ENCODE measurements at regions not wholly inside any gene's neighbourhood (a gene's known extent, or its start where the extent isn't known, plus 50 kb on each side); places are given as distances from the start of the nearest gene placed in this dataset.

GRCh38 chr2:43123981-43124686 lies 102.3 kb downstream of the ZFP36L2 start:
- no peak for DNase-seq
- Histone ChIP-seq H3K4me2 (ENCODE audit: low read depth, low read length, poor library complexity, severe bottlenecking) (no peak overlapping the region), H3K27me3 (ENCODE audit: low read length) (no peaks in the 10 kb centered on the region; the same call in 1 of the 2 replicates), H3K9ac (ENCODE audit: low read length) (no peak overlapping the region), H3K4me3 (ENCODE audit: low read length) (no peak overlapping the region), H4K20me1 (ENCODE audit: insufficient read depth, low read depth, low read length) (no peaks in the 10 kb centered on the region), H3K9me3 (ENCODE audit: low read length) (peaks cover 6% of the 10 kb centered on the region), H3K36me3 (ENCODE audit: insufficient read depth, low read length) (peaks cover 3% of the 10 kb centered on the region; the same call in 1 of the 2 replicates), H2AFZ (ENCODE audit: low read length) (no peak overlapping the region), H3K79me2 (ENCODE audit: low read length) (no peaks in the 10 kb centered on the region), H3K27ac (ENCODE audit: low read length) (no peak overlapping the region), H3K9me2 (replicated peaks; ENCODE audit: insufficient read depth, low read length) (no peaks in the 10 kb centered on the region), H3K4me1 (ENCODE audit: low read length) (peaks cover 3% of the 10 kb centered on the region; the same call in 1 of the 2 replicates)

- Histone ChIP-seq H2AFZ (ENCODE audit: low read length) (no peak overlapping the region), H3K36me3 (ENCODE audit: insufficient read depth, low read length) (peaks cover 3% of the 10 kb centered on the region; the same call in 1 of the 2 replicates), H3K4me2 (ENCODE audit: low read depth, low read length, poor library complexity, severe bottlenecking) (no peak overlapping the region), H3K4me1 (ENCODE audit: low read length) (peaks cover 3% of the 10 kb centered on the region; the same call in 1 of the 2 replicates), H4K20me1 (ENCODE audit: insufficient read depth, low read depth, low read length) (no peaks in the 10 kb centered on the region), H3K27me3 (ENCODE audit: low read length) (peaks cover 6% of the 10 kb centered on the region; the same call in 1 of the 2 replicates), H3K9me3 (ENCODE audit: low read length) (peaks cover 12% of the 10 kb centered on the region), H3K27ac (ENCODE audit: low read length) (no peak overlapping the region), H3K4me3 (ENCODE audit: low read length) (no peak overlapping the region), H3K9ac (ENCODE audit: low read length) (no peak overlapping the region), H3K9me2 (replicated peaks; ENCODE audit: insufficient read depth, low read length) (no peaks in the 10 kb centered on the region), H3K79me2 (ENCODE audit: low read length) (no peaks in the 10 kb centered on the region)
- no peak for DNase-seq
These were observed 102.9 kb downstream of the ZFP36L2 start for GRCh38 chr2:43123486-43123885.

DNA sequence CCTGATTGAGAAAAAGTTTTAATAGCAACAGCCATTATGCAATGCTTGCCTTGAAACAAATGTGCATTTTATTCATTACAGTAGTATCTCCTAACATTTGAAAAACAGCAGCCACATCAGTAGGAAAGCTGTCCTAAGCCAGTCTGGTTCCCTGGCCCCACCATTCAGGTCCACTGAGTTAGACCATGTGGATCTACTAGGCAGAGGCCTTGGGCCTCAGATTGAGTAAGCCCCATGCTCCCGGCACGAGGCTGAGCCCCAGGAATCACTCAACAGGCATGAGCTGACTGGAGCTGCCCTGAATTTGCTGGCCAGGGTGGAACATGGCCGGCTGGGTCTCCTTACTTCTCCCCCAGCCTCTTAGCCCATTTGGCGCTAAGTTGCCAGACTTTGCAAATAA lies 103.4 kb downstream of the ZFP36L2 start:
- H3K4me2 ChIP-seq (ENCODE audit: low read depth, low read length, poor library complexity, severe bottlenecking): no peak overlapping the region
- no peaks in the 10 kb centered on the region for H3K79me2 ChIP-seq (ENCODE audit: low read length)
- no peaks in the 10 kb centered on the region for H4K20me1 ChIP-seq (ENCODE audit: insufficient read depth, low read depth, low read length)
- H3K9me3 ChIP-seq (ENCODE audit: low read length): peaks cover 14% of the 10 kb centered on the region
- H3K27me3 ChIP-seq (ENCODE audit: low read length): peaks cover 9% of the 10 kb centered on the region; the same call in 1 of the 2 replicates
- no peak overlapping the region for H2AFZ ChIP-seq (ENCODE audit: low read length)
- peaks cover 3% of the 10 kb centered on the region; the same call in 1 of the 2 replicates for H3K36me3 ChIP-seq (ENCODE audit: insufficient read depth, low read length)
- no peak overlapping the region for H3K4me3 ChIP-seq (ENCODE audit: low read length)
- peaks cover 3% of the 10 kb centered on the region; the same call in 1 of the 2 replicates for H3K4me1 ChIP-seq (ENCODE audit: low read length)
- no peak overlapping the region for H3K27ac ChIP-seq (ENCODE audit: low read length)
- no peak for DNase-seq
- no peak overlapping the region for H3K9ac ChIP-seq (ENCODE audit: low read length)
- no peaks in the 10 kb centered on the region for H3K9me2 ChIP-seq (replicated peaks; ENCODE audit: insufficient read depth, low read length)

- no peak for DNase-seq
- H3K27ac ChIP-seq (ENCODE audit: low read length): no peak overlapping the region
- H3K27me3 ChIP-seq (ENCODE audit: low read length): peaks cover 9% of the 10 kb centered on the region; the same call in 1 of the 2 replicates
These were observed 104.7 kb downstream of the ZFP36L2 start for GRCh38 chr2:43121580-43122314.

GRCh38 chr2:43119303-43119702 lies 107.1 kb downstream of the ZFP36L2 start:
- H3K4me2 ChIP-seq (ENCODE audit: low read depth, low read length, poor library complexity, severe bottlenecking): no peak overlapping the region

More at GRCh38 chr2:43121580-43122314, 104.7 kb downstream of the ZFP36L2 start:
- H3K4me3 ChIP-seq (ENCODE audit: low read length): no peak overlapping the region
- H4K20me1 ChIP-seq (ENCODE audit: insufficient read depth, low read depth, low read length): no peaks in the 10 kb centered on the region
- H3K9me3 ChIP-seq (ENCODE audit: low read length): peaks cover 14% of the 10 kb centered on the region
- peaks cover 3% of the 10 kb centered on the region; the same call in 1 of the 2 replicates for H3K36me3 ChIP-seq (ENCODE audit: insufficient read depth, low read length)
- no peak overlapping the region for H3K9ac ChIP-seq (ENCODE audit: low read length)
- H3K4me1 ChIP-seq (ENCODE audit: low read length): peaks cover 3% of the 10 kb centered on the region; the same call in 1 of the 2 replicates
- no peak overlapping the region for H3K4me2 ChIP-seq (ENCODE audit: low read depth, low read length, poor library complexity, severe bottlenecking)
- no peaks in the 10 kb centered on the region for H3K79me2 ChIP-seq (ENCODE audit: low read length)
- no peak overlapping the region for H2AFZ ChIP-seq (ENCODE audit: low read length)
- H3K9me2 ChIP-seq (replicated peaks; ENCODE audit: insufficient read depth, low read length): no peaks in the 10 kb centered on the region

GRCh38 chr2:43117521-43118143 lies 108.8 kb downstream of the ZFP36L2 start:
- H3K36me3 ChIP-seq (ENCODE audit: insufficient read depth, low read length): peaks cover 3% of the 10 kb centered on the region; the same call in 1 of the 2 replicates
- no peaks in the 10 kb centered on the region for H4K20me1 ChIP-seq (ENCODE audit: insufficient read depth, low read depth, low read length)
- DNase-seq: no peak
- H3K27ac ChIP-seq (ENCODE audit: low read length): no peak overlapping the region
- H3K4me3 ChIP-seq (ENCODE audit: low read length): no peak overlapping the region
- no peak overlapping the region for H3K9ac ChIP-seq (ENCODE audit: low read length)
- H3K27me3 ChIP-seq (ENCODE audit: low read length): peaks cover 9% of the 10 kb centered on the region; the same call in 1 of the 2 replicates
- no peaks in the 10 kb centered on the region for H3K9me2 ChIP-seq (replicated peaks; ENCODE audit: insufficient read depth, low read length)
- H3K4me1 ChIP-seq (ENCODE audit: low read length): no peaks in the 10 kb centered on the region
- H3K9me3 ChIP-seq (ENCODE audit: low read length): peaks cover 14% of the 10 kb centered on the region
- H3K4me2 ChIP-seq (ENCODE audit: low read depth, low read length, poor library complexity, severe bottlenecking): no peak overlapping the region
- no peak overlapping the region for H2AFZ ChIP-seq (ENCODE audit: low read length)
- H3K79me2 ChIP-seq (ENCODE audit: low read length): no peaks in the 10 kb centered on the region

More at GRCh38 chr2:43119303-43119702, 107.1 kb downstream of the ZFP36L2 start:
- no peaks in the 10 kb centered on the region for H3K79me2 ChIP-seq (ENCODE audit: low read length)
- H3K9me2 ChIP-seq (replicated peaks; ENCODE audit: insufficient read depth, low read length): no peaks in the 10 kb centered on the region
- no peak overlapping the region for H2AFZ ChIP-seq (ENCODE audit: low read length)
- peaks cover 14% of the 10 kb centered on the region for H3K9me3 ChIP-seq (ENCODE audit: low read length)
- DNase-seq: no peak
- H3K36me3 ChIP-seq (ENCODE audit: insufficient read depth, low read length): peaks cover 3% of the 10 kb centered on the region; the same call in 1 of the 2 replicates
- no peak overlapping the region for H3K27ac ChIP-seq (ENCODE audit: low read length)
- H3K27me3 ChIP-seq (ENCODE audit: low read length): peaks cover 9% of the 10 kb centered on the region; the same call in 1 of the 2 replicates
- H3K4me3 ChIP-seq (ENCODE audit: low read length): no peak overlapping the region
- H3K9ac ChIP-seq (ENCODE audit: low read length): no peak overlapping the region
- no peaks in the 10 kb centered on the region for H3K4me1 ChIP-seq (ENCODE audit: low read length)
- no peaks in the 10 kb centered on the region for H4K20me1 ChIP-seq (ENCODE audit: insufficient read depth, low read depth, low read length)

GRCh38 chr2:43116988-43117387 lies 109.4 kb downstream of the ZFP36L2 start:
- Histone ChIP-seq H3K27me3 (ENCODE audit: low read length) (peaks cover 9% of the 10 kb centered on the region; the same call in 1 of the 2 replicates), H3K9me3 (ENCODE audit: low read length) (peaks cover 14% of the 10 kb centered on the region), H3K9ac (ENCODE audit: low read length) (no peak overlapping the region), H3K4me3 (ENCODE audit: low read length) (no peak overlapping the region), H3K27ac (ENCODE audit: low read length) (no peak overlapping the region), H3K79me2 (ENCODE audit: low read length) (no peaks in the 10 kb centered on the region), H4K20me1 (ENCODE audit: insufficient read depth, low read depth, low read length) (no peaks in the 10 kb centered on the region), H3K4me2 (ENCODE audit: low read depth, low read length, poor library complexity, severe bottlenecking) (no peak overlapping the region), H3K36me3 (ENCODE audit: insufficient read depth, low read length) (peaks cover 3% of the 10 kb centered on the region; the same call in 1 of the 2 replicates), H3K9me2 (replicated peaks; ENCODE audit: insufficient read depth, low read length) (no peaks in the 10 kb centered on the region), H2AFZ (ENCODE audit: low read length) (no peak overlapping the region), H3K4me1 (ENCODE audit: low read length) (no peaks in the 10 kb centered on the region)
- DNase-seq: no peak
